ENCODE measurements at regions not wholly inside any gene's neighbourhood (a gene's known extent, or its start where the extent isn't known, plus 50 kb on each side); places are given as distances from the start of the nearest gene placed in this dataset.

DNA sequence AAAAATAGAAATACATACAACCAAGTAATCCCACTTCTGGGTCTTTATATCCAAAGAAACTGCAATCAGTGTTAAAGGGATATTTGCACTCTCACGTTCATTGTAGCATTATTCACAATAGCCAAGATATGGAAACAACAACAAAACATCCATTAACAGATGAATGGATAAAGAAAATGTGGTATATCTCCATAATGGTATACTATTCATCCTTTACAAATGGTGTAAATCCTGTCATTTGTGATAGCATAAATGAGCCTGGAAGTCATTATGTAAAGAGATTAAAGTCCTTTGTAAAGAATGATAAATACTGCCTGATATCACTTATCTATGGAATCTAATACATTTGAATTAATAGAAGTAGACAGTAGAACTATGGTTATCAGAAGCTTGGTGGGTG, 327.7 kb downstream of the UTRN start:
- no peak for DNase-seq (ENCODE audit: extremely low spot score, unreplicated experiment)
- Mint-ChIP-seq H3K27me3 (ENCODE audit: unreplicated experiment) (no peaks in the 10 kb centered on the region), H3K36me3 (ENCODE audit: unreplicated experiment) (peaks cover 20% of the 10 kb centered on the region), H3K4me1 (ENCODE audit: unreplicated experiment) (no peaks in the 10 kb centered on the region), H3K4me3 (ENCODE audit: unreplicated experiment) (no peak overlapping the region), H3K9me3 (ENCODE audit: unreplicated experiment) (peaks cover 6% of the 10 kb centered on the region), H3K27ac (ENCODE audit: unreplicated experiment) (no peak overlapping the region)
- TF ChIP-seq, protein P1, sequence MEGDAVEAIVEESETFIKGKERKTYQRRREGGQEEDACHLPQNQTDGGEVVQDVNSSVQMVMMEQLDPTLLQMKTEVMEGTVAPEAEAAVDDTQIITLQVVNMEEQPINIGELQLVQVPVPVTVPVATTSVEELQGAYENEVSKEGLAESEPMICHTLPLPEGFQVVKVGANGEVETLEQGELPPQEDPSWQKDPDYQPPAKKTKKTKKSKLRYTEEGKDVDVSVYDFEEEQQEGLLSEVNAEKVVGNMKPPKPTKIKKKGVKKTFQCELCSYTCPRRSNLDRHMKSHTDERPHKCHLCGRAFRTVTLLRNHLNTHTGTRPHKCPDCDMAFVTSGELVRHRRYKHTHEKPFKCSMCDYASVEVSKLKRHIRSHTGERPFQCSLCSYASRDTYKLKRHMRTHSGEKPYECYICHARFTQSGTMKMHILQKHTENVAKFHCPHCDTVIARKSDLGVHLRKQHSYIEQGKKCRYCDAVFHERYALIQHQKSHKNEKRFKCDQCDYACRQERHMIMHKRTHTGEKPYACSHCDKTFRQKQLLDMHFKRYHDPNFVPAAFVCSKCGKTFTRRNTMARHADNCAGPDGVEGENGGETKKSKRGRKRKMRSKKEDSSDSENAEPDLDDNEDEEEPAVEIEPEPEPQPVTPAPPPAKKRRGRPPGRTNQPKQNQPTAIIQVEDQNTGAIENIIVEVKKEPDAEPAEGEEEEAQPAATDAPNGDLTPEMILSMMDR (IDR thresholded peaks at IDR 0.05) = no peak

DNA sequence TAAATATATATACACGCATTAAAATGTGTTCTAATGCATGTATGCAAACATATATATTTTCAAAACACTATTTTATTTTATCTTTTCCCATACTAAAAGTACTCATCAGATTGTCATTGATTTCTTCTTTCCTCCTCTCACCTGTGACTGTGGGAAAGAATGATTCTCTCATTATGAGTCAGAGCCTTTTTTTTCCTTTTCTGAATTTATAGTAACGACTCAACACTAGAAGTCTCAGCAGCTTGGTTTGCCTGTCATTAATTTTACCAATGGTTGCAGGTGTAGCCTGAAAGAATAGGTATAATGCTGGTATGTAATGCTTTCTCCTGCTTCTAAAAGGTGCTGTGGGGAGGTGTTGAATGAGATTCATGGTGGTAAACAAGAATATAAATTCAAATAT, 328.7 kb downstream of the UTRN start:
- H3K9me3 Mint-ChIP-seq (ENCODE audit: unreplicated experiment) = no peaks in the 10 kb centered on the region
- no peak overlapping the region for H3K4me3 Mint-ChIP-seq (ENCODE audit: unreplicated experiment)
- TF ChIP-seq, protein P1 (IDR thresholded peaks at IDR 0.05) = no peak
- no peaks in the 10 kb centered on the region for H3K4me1 Mint-ChIP-seq (ENCODE audit: unreplicated experiment)
- peaks cover 11% of the 10 kb centered on the region for H3K36me3 Mint-ChIP-seq (ENCODE audit: unreplicated experiment)
- no peak for DNase-seq (ENCODE audit: extremely low spot score, unreplicated experiment)
- no peaks in the 10 kb centered on the region for H3K27me3 Mint-ChIP-seq (ENCODE audit: unreplicated experiment)
- H3K27ac Mint-ChIP-seq (ENCODE audit: unreplicated experiment) = no peak overlapping the region

DNA sequence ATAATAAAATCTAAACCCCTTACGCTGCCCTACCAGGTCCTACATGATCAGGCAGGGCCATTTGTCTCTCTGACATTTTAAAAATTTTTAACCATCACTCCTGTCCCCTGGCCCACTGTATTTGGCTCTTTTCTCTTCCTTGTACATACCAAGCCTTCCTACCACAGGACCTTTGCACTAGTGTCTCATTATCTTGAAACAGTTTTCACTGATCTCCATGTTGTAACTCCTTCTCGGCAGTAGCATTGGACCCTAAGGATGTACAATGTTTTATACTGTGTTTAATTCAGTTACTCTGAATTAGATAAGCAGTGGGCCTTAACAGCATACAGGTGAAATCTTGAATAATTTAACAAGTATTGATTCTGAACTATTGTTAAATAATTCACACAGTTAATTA, 330.7 kb downstream of the UTRN start:
- Mint-ChIP-seq H3K27me3 (ENCODE audit: unreplicated experiment) (no peaks in the 10 kb centered on the region), H3K27ac (ENCODE audit: unreplicated experiment) (no peak overlapping the region), H3K9me3 (ENCODE audit: unreplicated experiment) (no peaks in the 10 kb centered on the region), H3K4me1 (ENCODE audit: unreplicated experiment) (no peaks in the 10 kb centered on the region), H3K36me3 (ENCODE audit: unreplicated experiment) (peaks cover 4% of the 10 kb centered on the region), H3K4me3 (ENCODE audit: unreplicated experiment) (no peak overlapping the region)
- no peak for DNase-seq (ENCODE audit: extremely low spot score, unreplicated experiment)
- TF ChIP-seq, protein P1 (IDR thresholded peaks at IDR 0.05) = no peak

DNA sequence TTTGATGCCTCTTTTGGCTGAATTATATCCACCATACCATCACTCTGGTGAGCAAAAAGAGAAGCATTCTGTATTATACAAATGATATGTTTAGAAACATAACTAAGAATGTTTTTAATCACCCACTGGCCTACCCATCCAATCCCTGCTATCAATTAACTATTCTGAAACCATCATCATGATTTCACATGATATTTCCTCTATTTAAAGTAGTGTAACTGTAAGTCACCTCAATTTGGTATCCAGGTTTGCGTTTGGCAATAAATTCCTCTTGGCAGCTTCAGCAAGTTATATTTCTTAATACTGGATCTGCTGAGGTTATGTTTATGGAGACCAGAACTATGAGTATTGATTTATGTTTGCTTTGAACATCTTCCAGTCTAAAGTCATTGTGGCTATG, 332.1 kb downstream of the UTRN start:
- no peak for DNase-seq (ENCODE audit: extremely low spot score, unreplicated experiment)
- TF ChIP-seq, protein P1 (IDR thresholded peaks at IDR 0.05) = no peak
- no peaks in the 10 kb centered on the region for H3K9me3 Mint-ChIP-seq (ENCODE audit: unreplicated experiment)
- H3K4me3 Mint-ChIP-seq (ENCODE audit: unreplicated experiment) = no peak overlapping the region
- no peak overlapping the region for H3K27ac Mint-ChIP-seq (ENCODE audit: unreplicated experiment)
- peaks cover 4% of the 10 kb centered on the region for H3K36me3 Mint-ChIP-seq (ENCODE audit: unreplicated experiment)
- no peaks in the 10 kb centered on the region for H3K27me3 Mint-ChIP-seq (ENCODE audit: unreplicated experiment)
- no peaks in the 10 kb centered on the region for H3K4me1 Mint-ChIP-seq (ENCODE audit: unreplicated experiment)

DNA sequence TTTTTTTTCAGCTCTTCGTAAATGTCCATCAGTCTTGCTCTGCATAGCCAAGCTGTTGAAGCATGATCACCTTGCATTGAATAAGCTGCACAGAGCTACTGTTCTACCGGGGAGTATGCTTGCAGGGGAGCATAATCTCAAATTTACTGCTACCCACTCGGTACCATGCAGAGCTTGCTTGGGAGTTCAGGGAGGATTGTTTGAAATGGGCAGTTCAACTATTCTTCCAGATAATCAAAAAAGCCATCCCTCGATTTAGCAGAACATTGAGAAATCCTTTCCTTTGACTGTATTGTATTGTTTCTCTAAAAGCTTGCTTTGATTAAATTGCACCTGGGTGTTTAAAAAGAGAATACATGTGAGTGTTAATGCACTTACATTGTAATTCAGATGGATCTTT, 332.6 kb downstream of the UTRN start:
- H3K4me3 Mint-ChIP-seq (ENCODE audit: unreplicated experiment) = no peak overlapping the region
- H3K36me3 Mint-ChIP-seq (ENCODE audit: unreplicated experiment) = peaks cover 4% of the 10 kb centered on the region
- TF ChIP-seq, protein P1 (IDR thresholded peaks at IDR 0.05) = no peak
- H3K27ac Mint-ChIP-seq (ENCODE audit: unreplicated experiment) = no peak overlapping the region
- no peak for DNase-seq (ENCODE audit: extremely low spot score, unreplicated experiment)
- no peaks in the 10 kb centered on the region for H3K27me3 Mint-ChIP-seq (ENCODE audit: unreplicated experiment)
- no peaks in the 10 kb centered on the region for H3K9me3 Mint-ChIP-seq (ENCODE audit: unreplicated experiment)
- H3K4me1 Mint-ChIP-seq (ENCODE audit: unreplicated experiment) = no peaks in the 10 kb centered on the region

All from osteocyte (in vitro differentiated cells).